AG08396 (cell line): ENCODE measurements at regions not wholly inside any gene's neighbourhood (a gene's known extent, or its start where the extent isn't known, plus 50 kb on each side); places are given as distances from the start of the nearest gene placed in this dataset.
"Not testable (repeated sequence)": the region's sequence is repeated elsewhere in the genome, so short reads cannot be mapped to it uniquely, and the experiment has no call there.

Source experiments
- DNase-seq: peaks from one replicate; pipeline ENCODE4 v3.0.0; 2012; ENCODE audit warnings: low spot score, mixed read lengths

DNA sequence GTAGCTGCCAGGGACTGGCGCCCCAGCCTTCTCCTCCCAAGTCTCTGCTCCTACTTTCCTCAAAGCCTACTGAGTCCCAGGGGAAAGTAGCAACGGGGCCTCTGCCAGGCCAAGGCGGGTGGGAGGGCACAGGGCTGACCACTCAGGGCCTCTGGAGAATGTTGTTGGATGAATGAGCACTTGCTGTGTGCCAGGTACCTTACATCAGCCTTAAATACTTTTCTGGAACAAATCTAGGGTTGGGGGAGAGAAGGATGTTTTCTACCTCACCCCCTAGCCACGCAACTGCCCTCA is 119.3 kb upstream of the ZBTB40 start:
- DNase-seq, result no peak

DNA sequence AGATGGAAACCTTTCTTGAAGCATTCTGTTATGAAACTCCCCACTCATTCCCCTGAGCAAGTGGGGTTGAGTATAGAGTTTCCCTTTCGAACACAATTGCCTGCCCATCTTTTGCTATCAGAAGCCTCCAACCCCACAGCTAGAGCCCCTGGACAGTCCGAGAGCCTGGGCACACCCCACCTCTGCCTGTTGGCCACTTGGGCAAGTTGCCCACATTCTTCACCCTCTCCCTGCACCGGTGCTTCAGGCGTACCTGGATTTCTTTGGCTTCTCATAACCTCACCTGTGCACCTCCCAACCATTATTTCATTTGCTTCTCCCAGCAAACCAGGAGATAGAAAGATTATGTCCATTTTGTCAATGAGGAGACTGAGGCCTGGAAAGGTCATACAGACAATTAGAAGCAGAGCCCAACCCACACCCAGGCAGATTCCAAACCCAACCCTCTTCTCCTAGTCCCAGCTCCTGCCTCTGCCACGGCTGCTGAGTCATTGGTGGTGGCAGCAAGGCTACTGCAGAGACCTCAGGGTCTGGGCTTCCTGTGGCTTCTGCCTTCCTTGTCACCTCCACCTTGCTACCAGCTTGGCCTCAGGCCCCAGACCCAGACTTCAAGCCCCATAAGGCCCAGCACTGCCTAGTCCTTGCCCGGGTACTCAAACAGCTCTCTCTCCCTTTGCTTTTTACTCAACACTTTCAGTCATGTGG is 118.7 kb upstream of the ZBTB40 start:
- no peak for DNase-seq

DNA sequence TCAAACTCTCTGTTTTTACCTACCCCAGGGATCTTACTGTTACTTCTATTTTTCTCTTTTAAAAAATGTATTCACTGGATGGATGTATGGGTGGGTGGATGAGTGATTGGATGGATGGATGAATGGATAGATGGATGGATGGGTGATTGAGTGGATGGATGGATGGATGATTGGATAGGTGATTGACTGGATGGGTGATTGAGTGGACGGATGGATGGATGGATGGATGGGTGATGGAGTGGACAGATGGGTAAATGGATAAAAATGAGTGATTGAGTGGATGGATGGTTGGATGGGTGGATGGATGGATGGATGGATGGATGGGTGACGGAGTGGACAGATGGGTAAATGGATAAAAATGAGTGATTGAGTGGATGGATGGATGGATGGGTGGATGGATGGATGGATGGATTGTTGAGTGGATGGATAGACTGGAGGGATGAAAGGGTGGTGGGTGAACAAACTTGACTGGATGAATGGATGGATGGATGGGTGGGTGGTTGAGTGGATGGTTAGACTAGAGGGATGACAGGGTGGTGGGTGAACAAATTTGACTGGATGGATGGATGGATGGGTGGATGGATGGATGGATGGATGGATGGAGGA is 118.0 kb upstream of the ZBTB40 start:
- DNase-seq, result no peak

DNA sequence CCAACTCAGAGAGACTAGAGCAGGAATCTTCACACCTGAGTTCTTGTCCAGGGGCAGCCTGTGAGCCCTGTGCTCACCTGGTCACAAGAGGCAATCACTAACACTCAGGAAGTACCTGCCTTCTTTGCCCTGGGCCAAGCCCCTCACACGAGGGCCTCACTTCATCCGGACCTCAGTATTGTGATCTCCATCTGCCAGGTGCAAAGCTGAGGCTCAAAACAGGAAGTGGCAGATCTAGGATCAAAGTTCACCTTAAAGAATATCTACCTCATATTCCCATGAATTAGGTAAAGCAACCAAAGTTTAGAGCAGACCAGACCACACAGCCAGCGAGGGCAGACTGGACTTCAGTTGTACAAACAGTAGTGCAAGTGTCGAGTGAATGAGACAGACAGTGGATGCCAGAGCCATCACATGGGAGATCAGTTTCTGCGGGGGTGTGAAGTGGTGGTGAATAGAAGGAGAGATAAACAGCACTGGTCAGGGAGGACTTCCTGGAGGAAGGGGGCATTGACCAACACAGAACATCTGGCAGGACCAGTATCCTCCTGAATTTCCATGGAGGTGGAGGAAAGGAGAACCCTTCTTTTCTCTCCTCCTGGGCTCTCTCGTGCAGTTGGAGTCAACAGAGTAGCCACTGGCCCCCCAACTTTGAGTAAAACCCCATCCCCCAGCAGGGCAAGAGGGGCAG is 116.6 kb upstream of the ZBTB40 start:
- no peak for DNase-seq

DNA sequence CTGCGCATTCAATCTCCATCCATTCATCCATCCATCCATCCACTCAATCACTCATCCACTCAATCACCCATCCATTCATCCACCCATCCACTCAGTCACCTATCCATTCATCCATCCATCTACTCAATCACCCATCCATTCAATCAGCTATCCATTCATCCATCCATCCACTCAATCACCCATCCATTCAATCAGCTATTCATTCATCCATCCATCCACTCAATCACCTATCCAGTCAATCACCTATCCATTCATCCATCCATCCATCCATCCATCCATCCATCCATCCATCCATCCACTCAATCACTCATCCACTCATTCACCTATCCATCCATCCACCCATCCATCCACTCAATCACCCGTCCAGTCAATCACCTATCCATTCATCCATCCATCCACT is 115.4 kb upstream of the ZBTB40 start:
- DNase-seq, result not testable (repeated sequence)

DNA sequence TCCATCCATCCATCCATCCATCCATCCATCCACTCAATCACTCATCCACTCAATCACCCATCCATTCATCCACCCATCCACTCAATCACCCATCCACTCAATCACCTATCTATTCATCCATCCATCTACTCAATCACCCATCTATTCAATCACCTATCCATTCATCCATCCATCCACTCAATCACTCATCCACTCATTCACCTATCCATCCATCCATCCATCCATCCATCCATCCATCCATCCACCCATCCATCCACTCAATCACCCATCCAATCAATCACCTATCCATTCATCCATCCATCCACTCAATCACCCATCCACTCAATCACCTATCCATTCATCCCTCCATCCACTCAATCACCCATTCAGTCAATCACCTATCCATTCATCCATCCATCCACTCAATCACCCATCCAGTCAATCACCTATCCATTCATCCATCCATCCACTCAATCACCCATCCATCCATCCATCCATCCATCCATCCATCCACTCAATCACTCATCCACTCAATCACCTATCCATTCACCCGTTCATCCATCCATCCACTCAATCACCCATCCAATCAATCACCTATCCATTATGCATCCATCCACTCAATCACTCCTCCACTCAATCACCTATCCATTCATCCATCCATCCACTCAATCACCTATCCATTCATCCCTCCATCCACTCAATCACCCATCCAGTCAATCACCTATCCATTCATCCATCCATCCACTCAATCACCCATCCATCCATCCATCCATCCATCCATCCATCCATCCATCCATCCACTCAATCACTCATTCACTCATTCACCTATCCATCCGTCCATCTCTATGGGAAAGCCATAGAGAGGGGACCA is 114.7 kb upstream of the ZBTB40 start:
- DNase-seq, result not testable (repeated sequence)

DNA sequence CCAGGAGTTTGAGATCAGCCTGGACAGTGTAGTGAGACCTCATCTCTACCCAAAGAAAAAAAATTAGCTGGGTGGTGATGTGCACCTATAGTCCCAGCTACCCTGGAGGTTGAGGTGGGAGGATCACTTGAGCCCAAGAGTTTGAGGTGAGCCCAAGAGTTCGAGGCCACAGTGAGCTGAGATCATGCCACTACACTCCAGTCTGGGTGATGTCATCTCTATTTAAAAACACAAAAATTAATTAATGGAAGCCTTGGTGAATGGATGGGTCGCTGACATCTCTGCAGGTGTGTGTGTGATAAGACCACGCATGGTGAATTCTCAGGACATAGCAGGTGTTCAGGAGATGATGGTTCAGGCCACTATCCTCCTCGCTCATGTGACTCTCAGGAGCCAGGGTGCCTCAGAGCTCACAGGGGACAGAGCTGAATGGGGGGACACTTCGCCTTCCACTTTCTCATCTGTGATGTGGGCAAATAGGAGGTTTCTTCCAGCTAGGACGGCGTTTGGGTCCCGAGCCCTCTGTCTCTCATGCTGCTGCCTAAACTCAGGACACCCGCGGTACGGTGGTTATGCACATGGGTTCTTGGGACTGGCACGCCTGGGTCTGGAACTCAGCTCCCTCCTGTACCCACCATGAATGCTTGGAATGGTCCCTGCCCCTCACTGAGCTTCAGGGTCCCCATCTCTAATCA is 113.4 kb upstream of the ZBTB40 start:
- DNase-seq, result no peak

DNA sequence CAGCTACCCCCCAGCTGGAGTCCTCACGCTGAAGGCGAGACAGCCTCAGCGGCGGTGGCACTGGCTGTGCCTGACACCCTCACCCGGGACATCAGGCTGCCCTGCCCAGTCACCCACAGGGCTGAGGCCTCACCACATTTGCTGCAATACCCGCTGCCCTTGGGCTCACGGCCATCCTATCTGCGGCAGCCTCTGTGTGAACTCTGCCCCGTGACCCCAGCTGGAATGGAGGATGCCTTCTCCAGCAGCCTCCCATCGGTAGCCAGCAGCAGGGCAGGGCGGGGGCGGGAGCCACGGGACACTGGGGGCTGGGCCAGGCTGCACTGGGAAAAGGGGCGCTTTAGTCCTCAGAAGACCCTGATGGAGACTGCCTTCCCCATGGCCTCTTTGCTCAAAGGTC is 112.4 kb upstream of the ZBTB40 start:
- DNase-seq, result no peak

DNA sequence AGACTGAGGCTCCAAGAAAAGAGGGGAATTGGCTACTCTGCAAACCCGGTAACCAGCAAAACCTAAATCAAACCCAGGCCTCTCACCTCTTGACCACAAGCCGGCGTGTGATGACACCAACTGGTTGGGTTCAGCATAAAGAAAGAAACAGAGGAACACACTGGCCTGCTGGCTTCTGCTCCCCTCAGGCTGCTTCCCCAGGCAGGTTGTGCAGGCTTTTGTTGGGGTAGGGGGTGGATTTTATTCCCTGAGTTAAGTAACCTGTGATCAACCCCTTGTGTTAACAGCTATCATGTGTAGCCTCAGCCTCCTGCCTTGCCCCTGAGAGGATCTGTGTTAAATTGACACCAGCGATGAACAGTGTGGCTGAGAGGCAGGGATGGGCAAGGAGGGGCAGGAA is 111.6 kb upstream of the ZBTB40 start:
- DNase-seq, result no peak

DNA sequence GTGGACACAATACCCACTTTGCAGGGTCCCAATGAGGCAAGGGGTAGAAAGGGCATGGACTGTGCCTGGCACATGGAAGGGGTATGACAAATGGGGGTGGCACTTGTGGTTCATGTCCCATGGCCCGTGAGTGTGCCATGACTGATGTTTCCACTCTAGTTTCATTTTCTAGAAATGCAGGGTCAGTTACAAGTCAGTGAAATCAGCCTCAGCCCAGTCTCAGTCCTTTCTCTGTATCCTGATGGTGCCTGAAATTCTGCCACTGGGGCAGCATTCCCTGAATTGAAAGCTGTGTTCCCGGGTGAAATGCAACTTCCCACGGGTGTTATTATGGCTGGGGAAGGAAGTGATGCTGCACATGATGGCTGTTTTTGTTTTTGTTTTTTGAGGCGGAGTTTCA is 110.8 kb upstream of the ZBTB40 start:
- DNase-seq, result no peak

DNA sequence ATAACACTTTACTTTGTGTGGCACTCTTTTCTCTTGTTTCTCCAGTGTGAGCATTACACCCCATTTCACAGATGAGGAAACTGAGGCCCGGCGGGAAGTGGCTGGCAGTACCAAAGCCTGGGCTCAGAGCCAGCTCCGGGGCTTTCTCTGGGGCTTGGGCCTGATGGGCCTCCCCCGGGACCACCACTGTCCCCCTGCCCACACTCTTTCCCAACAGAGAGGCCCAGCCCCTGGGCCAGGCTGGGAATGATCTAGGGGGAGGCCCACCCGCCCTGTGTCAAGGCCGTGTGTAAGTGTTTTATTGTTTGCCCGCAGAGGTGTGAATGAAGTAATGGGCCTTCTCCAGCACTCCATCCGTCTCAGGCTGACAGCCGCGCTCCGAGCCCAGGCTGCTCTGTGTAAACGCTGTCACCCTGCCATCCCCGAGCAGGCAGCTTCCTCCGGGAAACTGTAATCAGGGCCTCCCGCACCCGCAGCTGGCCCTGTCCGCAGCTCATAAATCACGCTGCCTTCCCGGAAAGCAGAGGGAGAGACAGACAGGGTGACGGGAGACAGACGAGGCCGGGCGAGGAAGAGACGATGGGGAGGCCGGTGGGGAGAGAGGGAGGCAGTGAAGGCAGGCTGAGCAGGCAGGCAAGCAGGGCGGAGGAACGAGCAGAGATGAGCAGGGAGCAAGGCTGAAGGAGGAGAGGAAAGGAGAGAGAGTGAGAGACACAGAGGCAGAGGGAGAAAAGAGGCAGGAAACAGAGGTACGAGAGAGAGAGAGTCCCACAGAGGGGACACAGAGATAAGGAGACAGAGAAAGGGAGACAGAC is 109.7 kb upstream of the ZBTB40 start:
- peak; percentile 55 for DNase-seq

DNA sequence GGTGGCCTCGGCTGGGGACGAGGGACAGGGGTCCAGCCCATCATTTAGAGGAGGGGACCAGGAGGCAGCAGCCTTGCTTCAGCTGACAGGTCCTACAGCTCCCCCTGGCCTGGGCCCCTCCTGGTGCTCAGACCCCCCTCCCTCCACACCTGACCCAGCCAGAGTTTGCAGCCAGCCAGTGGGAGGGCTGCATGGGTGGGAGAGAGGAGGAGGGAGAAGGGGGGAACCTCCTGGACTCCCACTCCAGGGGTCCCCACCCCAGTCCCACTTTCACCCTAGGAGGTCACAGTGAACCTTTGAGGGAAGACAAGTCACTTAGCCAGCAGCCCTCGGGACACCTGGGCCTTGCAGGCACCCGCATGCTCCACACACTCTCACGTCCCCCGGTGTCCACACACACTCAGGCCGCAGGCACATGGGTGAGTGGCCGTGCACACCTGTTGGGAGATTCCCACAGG is 108.9 kb upstream of the ZBTB40 start:
- no peak for DNase-seq

DNA sequence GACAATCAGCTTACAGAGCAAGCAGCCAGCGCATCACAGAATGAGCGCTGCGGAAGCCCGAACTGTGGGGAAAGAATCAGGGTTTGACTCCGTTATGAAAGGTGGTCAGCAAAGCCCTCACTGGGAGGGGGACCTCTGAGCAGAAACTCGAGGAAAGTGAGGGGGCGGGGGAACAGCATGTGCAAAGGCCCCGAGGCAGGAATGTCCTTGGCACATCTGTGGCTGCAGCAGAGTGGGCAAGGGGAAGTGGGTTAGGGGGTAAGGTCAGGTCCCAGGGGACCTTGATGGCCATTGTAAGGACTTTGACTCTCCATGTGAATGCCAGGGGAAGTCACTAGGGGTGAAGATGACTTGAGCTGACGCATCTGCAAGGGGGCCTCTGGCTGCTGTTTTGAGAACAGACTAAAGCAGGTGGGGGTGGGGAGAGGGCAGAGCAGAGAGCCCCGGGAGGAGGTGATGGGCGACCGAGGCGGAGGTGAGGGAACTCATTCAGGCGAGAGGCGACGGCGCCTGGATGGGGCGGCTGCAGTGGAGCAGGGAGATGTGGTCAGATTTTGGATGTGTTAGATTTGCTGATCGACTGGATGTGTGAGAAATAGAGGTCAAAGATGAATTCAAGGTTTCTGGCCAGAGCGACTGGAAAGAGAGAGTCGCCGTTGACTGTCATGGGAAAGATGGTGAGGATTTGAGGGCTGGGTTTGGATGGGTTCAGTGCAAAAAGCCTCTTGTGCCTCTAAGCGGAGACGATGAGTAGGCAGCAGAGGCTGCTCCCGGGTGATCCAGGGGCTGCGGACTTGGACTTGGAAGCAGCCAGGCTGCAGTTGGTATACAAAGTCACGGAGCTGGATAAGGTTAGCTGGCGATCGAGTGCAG is 108.0 kb upstream of the ZBTB40 start:
- DNase-seq, result no peak

DNA sequence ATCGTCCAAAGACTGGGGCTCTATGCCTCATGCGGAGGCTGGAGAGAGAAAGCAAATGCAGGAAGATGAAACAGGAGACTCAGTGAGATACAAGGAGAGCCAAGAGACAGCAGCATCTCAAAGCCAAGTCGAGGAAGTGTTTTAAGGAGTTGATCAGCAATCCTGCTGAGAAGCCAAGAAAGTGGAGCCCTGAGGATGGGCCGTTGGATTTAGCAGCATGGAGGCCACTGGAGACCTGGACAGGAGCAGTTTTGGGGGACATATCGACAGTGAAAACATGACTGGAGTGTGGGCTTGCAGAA is 107.4 kb upstream of the ZBTB40 start:
- DNase-seq, result no peak

DNA sequence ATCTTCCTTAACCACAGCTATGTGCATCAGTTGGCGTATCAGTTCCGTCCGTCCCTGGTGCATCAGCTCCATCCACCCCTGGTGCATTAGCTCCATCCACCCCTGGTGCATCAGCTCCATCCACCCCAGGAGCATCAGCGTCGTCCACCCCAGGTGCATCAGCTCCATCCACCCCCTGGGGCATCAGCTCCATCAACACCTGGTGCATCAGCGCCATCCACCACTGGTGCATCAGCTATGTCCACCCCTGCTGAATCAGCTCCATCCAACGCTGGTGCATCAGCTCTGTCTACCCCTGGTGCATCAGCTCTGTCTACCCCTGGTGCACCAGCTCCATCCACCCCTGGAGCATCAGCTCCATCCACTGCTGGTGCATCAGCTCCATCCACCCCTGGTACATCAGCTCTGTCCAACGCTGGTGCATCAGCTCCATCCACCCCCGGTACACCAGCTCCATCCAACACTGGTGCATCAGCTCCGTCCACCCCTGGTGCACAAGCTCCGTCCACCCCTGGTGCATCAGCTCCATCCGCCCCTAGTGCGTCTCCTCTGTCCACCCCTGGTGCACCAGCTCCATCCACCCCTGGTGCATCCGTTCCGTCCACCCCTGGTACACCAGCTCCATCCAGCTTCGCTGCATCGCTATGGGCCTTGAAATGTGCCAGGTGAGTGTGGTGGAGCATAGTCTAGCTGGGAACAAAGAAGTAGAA is 106.6 kb upstream of the ZBTB40 start:
- DNase-seq, result no peak

DNA sequence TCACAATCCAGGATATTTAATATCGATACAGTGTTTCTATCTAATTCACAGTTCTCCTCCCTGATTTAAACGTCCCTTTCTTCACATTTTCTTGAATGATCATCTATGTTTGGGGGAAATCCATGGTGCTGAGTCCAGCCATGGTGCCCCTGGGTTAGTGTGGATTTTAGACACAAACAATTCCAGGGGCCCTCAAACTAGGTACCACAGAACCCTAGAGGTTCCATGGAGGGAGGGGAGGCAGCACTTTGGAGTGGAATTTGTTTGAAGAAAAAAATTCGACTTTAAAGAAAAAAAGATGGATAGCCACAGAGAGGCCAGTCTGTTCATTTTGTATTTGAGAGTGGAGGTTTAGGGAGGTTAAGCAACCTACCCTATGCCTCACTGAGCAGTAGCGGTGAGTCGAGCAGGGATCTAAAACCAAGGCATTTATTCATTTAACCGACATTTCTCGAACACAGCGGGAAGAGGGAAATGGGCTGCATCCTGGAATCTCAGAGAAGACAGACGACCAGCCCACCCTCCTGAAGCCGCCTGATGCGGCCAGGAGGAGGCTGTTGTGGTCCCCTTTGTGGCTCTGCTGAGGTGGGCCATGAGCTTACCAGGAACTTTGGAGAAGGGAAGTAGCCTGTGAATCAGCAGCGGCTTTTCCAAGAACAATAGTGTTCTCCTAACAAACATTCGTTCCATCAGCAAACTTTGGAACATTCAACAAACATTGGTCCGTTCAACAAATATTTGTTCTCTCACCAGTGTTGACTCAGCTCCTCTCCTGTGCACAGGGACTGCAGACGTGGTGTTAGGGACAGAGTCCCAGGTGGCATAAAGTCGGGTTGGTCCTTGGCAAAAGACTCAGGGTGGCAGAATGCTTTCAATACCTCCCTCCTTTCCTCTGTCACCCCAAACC is 103.5 kb upstream of the ZBTB40 start:
- DNase-seq, result no peak

DNA sequence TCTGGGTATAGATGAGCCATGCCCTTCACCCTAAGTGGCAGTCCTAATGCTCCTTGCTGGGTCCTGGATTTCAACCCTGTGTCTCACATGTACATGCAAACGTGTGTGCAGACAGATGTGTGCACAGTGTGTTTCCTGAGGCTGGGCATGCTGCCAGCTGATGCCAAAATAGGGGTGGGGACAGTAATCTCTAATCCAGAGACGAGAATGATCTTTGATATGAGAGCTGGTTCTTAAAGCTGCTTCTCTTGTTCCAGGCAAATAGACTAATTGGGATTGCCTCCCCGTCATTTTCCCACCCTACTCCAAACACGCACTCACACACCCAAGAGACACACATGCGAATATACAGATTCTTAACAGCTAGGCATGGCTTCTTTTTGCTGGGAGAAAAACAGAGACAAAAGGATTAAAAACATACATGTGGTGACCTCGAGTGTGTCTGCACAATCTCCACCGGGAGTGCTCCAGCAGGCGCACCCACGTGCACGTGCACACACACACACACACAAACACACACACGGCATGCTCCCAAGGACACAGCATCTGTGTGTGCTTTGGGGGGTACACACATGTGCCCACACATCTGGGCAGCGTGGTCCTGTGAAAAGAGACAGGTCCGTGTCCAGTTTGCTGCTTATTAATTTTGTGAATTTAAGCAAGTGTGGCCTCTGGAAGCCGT is 102.1 kb upstream of the ZBTB40 start:
- DNase-seq, result no peak
